GM20431 (cell line): ENCODE measurements at regions not wholly inside any gene's neighbourhood (a gene's known extent, or its start where the extent isn't known, plus 50 kb on each side); places are given as distances from the start of the nearest gene placed in this dataset.
"Not testable (repeated sequence)": the region's sequence is repeated elsewhere in the genome, so short reads cannot be mapped to it uniquely, and the experiment has no call there.

Experiments used
- in situ Hi-C: fragments of 300-500 bp; cut with MseI, MboI; formaldehyde crosslinking; loops from one replicate; pipeline ENCODE4 v1.15.0; 2020; ENCODE audit warnings: low sequenced_read_pairs; ENCODE audit not compliant: unreplicated experiment

- in situ Hi-C loops: not testable (repeated sequence)
Observed at GRCh38 chr2:118744682-118745181, 102.7 kb downstream of the EN1 start.

GRCh38 chr2:118738524-118739308 is 108.7 kb downstream of the EN1 start:
- in situ Hi-C loops: no loop called here

- in situ Hi-C loops: no loop called here
Observed at GRCh38 chr2:118738106-118738505, 109.3 kb downstream of the EN1 start.

GRCh38 chr2:118737684-118738083 is 109.8 kb downstream of the EN1 start:
- in situ Hi-C loops: no loop called here

GRCh38 chr2:118732432-118732831 is 115.0 kb downstream of the EN1 start:
- in situ Hi-C loops: no loop called here

GRCh38 chr2:118731413-118731812 is 116.0 kb downstream of the EN1 start:
- in situ Hi-C loops: no loop called here

GRCh38 chr2:118730405-118730804 is 117.0 kb downstream of the EN1 start:
- in situ Hi-C loops: no loop called here

GRCh38 chr2:118729760-118730159 is 117.7 kb downstream of the EN1 start:
- in situ Hi-C loops: no loop called here

GRCh38 chr2:118728984-118729383 is 118.5 kb downstream of the EN1 start:
- in situ Hi-C loops: no loop called here

GRCh38 chr2:118726821-118727220 is 120.6 kb downstream of the EN1 start:
- in situ Hi-C loops: no loop called here

GRCh38 chr2:118723394-118723793 is 124.1 kb downstream of the EN1 start:
- in situ Hi-C loops: no loop called here

- in situ Hi-C loops: no loop called here
Observed at GRCh38 chr2:118722976-118723375, 124.5 kb downstream of the EN1 start.

- in situ Hi-C loops: no loop called here
Observed at GRCh38 chr2:118721817-118722551, 125.5 kb downstream of the EN1 start.

- in situ Hi-C loops: no loop called here
Observed at GRCh38 chr2:118720866-118721265, 126.6 kb downstream of the EN1 start.

GRCh38 chr2:118718921-118719320 is 128.5 kb downstream of the EN1 start:
- in situ Hi-C loops: no loop called here

- in situ Hi-C loops: no loop called here
Observed at GRCh38 chr2:118716102-118716501, 131.3 kb downstream of the EN1 start.

- in situ Hi-C loops: no loop called here
Observed at GRCh38 chr2:118714118-118714517, 133.3 kb downstream of the EN1 start.

GRCh38 chr2:118711603-118712002 is 135.8 kb downstream of the EN1 start:
- in situ Hi-C loops: no loop called here

GRCh38 chr2:118710481-118710880 is 137.0 kb downstream of the EN1 start:
- in situ Hi-C loops: no loop called here

- in situ Hi-C loops: no loop called here
Observed at GRCh38 chr2:118709786-118710185, 137.7 kb downstream of the EN1 start.

- in situ Hi-C loops: no loop called here
Observed at GRCh38 chr2:118706844-118707243, 140.6 kb downstream of the EN1 start.
